Endothelial cell (in vitro differentiated cells): ENCODE measurements at regions not wholly inside any gene's neighbourhood (a gene's known extent, or its start where the extent isn't known, plus 50 kb on each side); places are given as distances from the start of the nearest gene placed in this dataset.

Source experiments
- DNase-seq: peaks from one replicate; pipeline ENCODE4 v3.0.0; 2021; ENCODE audit warnings: low spot score
- H3K27ac Mint-ChIP-seq: one replicate; pipeline ENCODE4 v1.8.0; 2021; ENCODE audit warnings: mixed read lengths, inconsistent platforms; ENCODE audit not compliant: unreplicated experiment
- H3K27me3 Mint-ChIP-seq: one replicate; pipeline ENCODE4 v1.8.0; 2021; ENCODE audit warnings: mild to moderate bottlenecking, moderate library complexity, mixed read lengths, inconsistent platforms; ENCODE audit not compliant: unreplicated experiment
- H3K36me3 Mint-ChIP-seq: one replicate; pipeline ENCODE4 v1.8.0; 2021; ENCODE audit warnings: mild to moderate bottlenecking, low read depth, mixed read lengths, inconsistent platforms; ENCODE audit not compliant: unreplicated experiment
- H3K4me1 Mint-ChIP-seq: one replicate; pipeline ENCODE4 v1.8.0; 2021; ENCODE audit warnings: mild to moderate bottlenecking, mixed read lengths, inconsistent platforms; ENCODE audit not compliant: unreplicated experiment
- H3K4me3 Mint-ChIP-seq: one replicate; pipeline ENCODE4 v1.8.0; 2021; ENCODE audit warnings: mild to moderate bottlenecking, mixed read lengths, inconsistent platforms; ENCODE audit not compliant: unreplicated experiment
- H3K9me3 Mint-ChIP-seq: one replicate; pipeline ENCODE4 v1.8.0; 2021; ENCODE audit warnings: mixed read lengths, inconsistent platforms; ENCODE audit not compliant: unreplicated experiment
- CTCF ChIP-seq: fragments of 200-600 bp; sonication (generic); IDR thresholded peaks from one replicate; pipeline ENCODE4 v1.5.0; 2021; ENCODE audit warnings: antibody characterized with exemption; ENCODE audit not compliant: unreplicated experiment

DNA sequence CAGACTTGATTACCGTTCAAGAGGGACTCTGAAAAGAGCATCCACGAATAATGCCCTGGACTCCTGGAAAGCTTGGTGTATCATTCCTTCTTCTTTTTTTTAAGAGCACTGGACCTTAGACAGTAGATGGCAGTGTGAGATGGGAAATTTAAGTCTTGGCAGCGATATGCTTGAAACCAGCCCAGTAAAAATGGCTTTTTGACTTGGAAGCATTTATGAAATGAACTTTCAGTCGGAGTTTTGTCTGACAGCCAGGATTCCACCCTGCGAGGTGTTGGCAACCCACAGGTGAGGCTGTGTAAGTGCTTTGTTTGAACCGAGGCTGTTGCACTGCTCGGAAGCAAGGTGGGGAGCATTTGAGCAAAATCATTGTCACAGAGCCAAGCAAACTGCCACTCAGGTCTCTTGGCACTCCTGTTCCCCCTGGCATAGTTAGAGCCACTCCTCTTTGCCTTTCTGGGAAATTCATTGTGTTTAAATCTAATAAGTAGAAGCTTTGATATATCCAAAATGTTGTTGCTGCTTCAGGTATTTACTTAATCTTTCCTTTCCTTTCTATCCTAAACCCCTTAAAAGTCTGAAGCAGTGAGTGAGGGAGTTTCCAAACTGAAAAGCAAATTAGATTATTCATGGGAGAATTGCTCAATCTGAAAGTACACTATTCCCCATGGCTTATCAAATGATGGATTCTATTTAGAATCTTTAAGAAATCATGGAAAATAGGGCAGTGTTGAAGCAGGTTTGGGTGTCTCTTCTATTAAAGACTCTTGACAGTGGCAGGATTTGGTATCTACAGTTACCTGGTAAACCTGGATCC is 272.8 kb upstream of the SLC35B3 start:
- no peak for TF ChIP-seq CTCF
- Mint-ChIP-seq H3K36me3 (no peaks in the 10 kb centered on the region), H3K9me3 (no peaks in the 10 kb centered on the region), H3K4me1 (peaks cover 10% of the 10 kb centered on the region), H3K27me3 (peaks cover 3% of the 10 kb centered on the region), H3K4me3 (no peak overlapping the region), H3K27ac (no peak overlapping the region)
- DNase-seq = no peak

- H3K36me3 Mint-ChIP-seq = no peaks in the 10 kb centered on the region
- no peak for TF ChIP-seq CTCF
- peaks cover 10% of the 10 kb centered on the region for H3K4me1 Mint-ChIP-seq
- H3K4me3 Mint-ChIP-seq = no peak overlapping the region
- H3K27me3 Mint-ChIP-seq = peaks cover 3% of the 10 kb centered on the region
- H3K9me3 Mint-ChIP-seq = no peaks in the 10 kb centered on the region
- DNase-seq = no peak
- no peak overlapping the region for H3K27ac Mint-ChIP-seq
Measured at GRCh38 chr6:8707369-8707768, 272.0 kb upstream of the SLC35B3 start.

- no peaks in the 10 kb centered on the region for H3K9me3 Mint-ChIP-seq
- H3K27ac Mint-ChIP-seq = peak overlapping the region; percentile 78
- no peak for DNase-seq
- H3K27me3 Mint-ChIP-seq = peaks cover 3% of the 10 kb centered on the region
- no peak for TF ChIP-seq CTCF
- no peak overlapping the region for H3K4me3 Mint-ChIP-seq
- peaks cover 10% of the 10 kb centered on the region for H3K4me1 Mint-ChIP-seq
- H3K36me3 Mint-ChIP-seq = no peaks in the 10 kb centered on the region
Measured at GRCh38 chr6:8705435-8706020, 270.2 kb upstream of the SLC35B3 start.

DNA sequence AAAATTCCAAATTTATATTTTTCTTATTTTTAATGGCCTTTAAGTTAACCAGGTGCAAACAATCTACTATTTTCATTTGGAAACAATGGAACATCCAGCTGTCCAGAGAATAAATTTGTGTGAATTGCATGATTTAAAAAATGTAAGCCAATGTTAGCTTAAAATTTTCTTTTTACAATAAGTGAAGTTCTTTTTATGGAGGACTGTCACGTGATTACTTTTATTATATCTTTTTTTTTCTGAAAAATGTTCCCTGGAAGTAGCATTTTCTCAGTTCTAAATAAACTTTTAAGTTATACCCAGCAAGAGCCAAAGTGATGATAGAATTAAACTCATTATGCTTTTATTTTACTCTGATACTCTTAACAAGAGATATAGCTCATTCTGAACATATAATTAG is 267.7 kb upstream of the SLC35B3 start:
- no peak for DNase-seq
- Mint-ChIP-seq H3K36me3 (no peaks in the 10 kb centered on the region), H3K4me3 (no peak overlapping the region), H3K27ac (no peak overlapping the region), H3K27me3 (peaks cover 3% of the 10 kb centered on the region), H3K9me3 (no peaks in the 10 kb centered on the region), H3K4me1 (peaks cover 10% of the 10 kb centered on the region)
- TF ChIP-seq CTCF = no peak

GRCh38 chr6:8688821-8689220 is 253.5 kb upstream of the SLC35B3 start:
- H3K4me1 Mint-ChIP-seq = no peaks in the 10 kb centered on the region
- no peak overlapping the region for H3K27ac Mint-ChIP-seq
- no peak for TF ChIP-seq CTCF
- no peak for DNase-seq
- peaks cover 1% of the 10 kb centered on the region for H3K27me3 Mint-ChIP-seq
- no peak overlapping the region for H3K4me3 Mint-ChIP-seq
- no peaks in the 10 kb centered on the region for H3K36me3 Mint-ChIP-seq
- H3K9me3 Mint-ChIP-seq = no peaks in the 10 kb centered on the region
